HEK293 (cell line): ENCODE measurements at regions not wholly inside any gene's neighbourhood (a gene's known extent, or its start where the extent isn't known, plus 50 kb on each side); places are given as distances from the start of the nearest gene placed in this dataset.
A peak's percentile ranks its signal among the peaks of the same experiment; 100 is the strongest.

Source experiments
- CTCF ChIA-PET: fragments of 350-600 bp; formaldehyde crosslinking; extraction: SDS; loops from one replicate; lab custom pipeline; 2021; ENCODE audit warnings: antibody characterized with exemption; lab: Yijun Ruan, JAX
- POLR2A ChIA-PET: fragments of 300-600 bp; formaldehyde crosslinking; extraction: SDS; loops from one replicate; lab custom pipeline; 2020; ENCODE audit warnings: antibody characterized with exemption, inconsistent platforms; lab: Yijun Ruan, JAX
- H3K27ac ChIP-seq: fragments of 200-500 bp; sonication (Bioruptor generic); 2 replicates; pipeline ENCODE4 v1.5.1; 2014; ENCODE audit warnings: low read depth, low read length, control low read depth, inconsistent platforms; ENCODE audit errors: extremely low read depth
- H3K36me3 ChIP-seq, 2 experiments: fragments of 200-500 bp in 1 of 2; sonication (Bioruptor generic) in 1 of 2; 1 replicate in 1 of 2; 2 replicates in 1 of 2; pipeline ENCODE4 v1.5.1; 2014 to 2017; ENCODE audit warnings: inconsistent platforms in 2 of 2, low read length in 2 of 2; ENCODE audit not compliant: control insufficient read depth in 2 of 2, insufficient read depth in 1 of 2
- H3K4me1 ChIP-seq: fragments of 200-500 bp; sonication (Bioruptor generic); 2 replicates; pipeline ENCODE4 v1.5.1; 2014; ENCODE audit warnings: mild to moderate bottlenecking, low read length, inconsistent platforms; ENCODE audit not compliant: control insufficient read depth, insufficient read depth
- H3K4me3 ChIP-seq: 2 replicates; pipeline ENCODE4 v1.5.1; 2011; ENCODE audit warnings: low read depth, mild to moderate bottlenecking, control low read depth, low read length, moderate library complexity
- H3K9me3 ChIP-seq: fragments of 200-500 bp; sonication (Bioruptor generic); 2 replicates; pipeline ENCODE4 v1.5.1; 2014; ENCODE audit warnings: low read depth, low read length, inconsistent platforms; ENCODE audit not compliant: control insufficient read depth, insufficient read depth
- BCL11B ChIP-seq: fragments of 450-650 bp; formaldehyde crosslinking; IDR thresholded peaks from 2 replicates; pipeline ENCODE4 v1.5.1; 2016; ENCODE audit warnings: low read depth, missing biosample characterization, missing genetic modification characterization
- ZEB2 ChIP-seq: fragments of 450-650 bp; formaldehyde crosslinking; IDR thresholded peaks from 2 replicates; pipeline ENCODE4 v1.5.1; 2016; ENCODE audit warnings: missing biosample characterization, missing genetic modification characterization
- ZNF121 ChIP-seq: fragments of 450-650 bp; formaldehyde crosslinking; IDR thresholded peaks from 2 replicates; pipeline ENCODE4 v1.5.1; 2016; ENCODE audit warnings: missing biosample characterization, missing genetic modification characterization
- ZNF324 ChIP-seq: fragments of 450-650 bp; formaldehyde crosslinking; IDR thresholded peaks from 2 replicates; pipeline ENCODE4 v1.5.1; 2016; ENCODE audit warnings: missing biosample characterization, missing genetic modification characterization
- ZNF629 ChIP-seq: fragments of 450-650 bp; formaldehyde crosslinking; IDR thresholded peaks from 2 replicates; pipeline ENCODE4 v1.5.1; 2017; ENCODE audit warnings: missing biosample characterization, missing genetic modification characterization
- TF ChIP-seq, protein P1 (sequence below): fragments of 450-650 bp; formaldehyde crosslinking; IDR thresholded peaks from 2 replicates; pipeline ENCODE4 v1.5.1; 2016; ENCODE audit warnings: missing biosample characterization, missing genetic modification characterization
- TF ChIP-seq, protein P2 (sequence below): fragments of 450-650 bp; formaldehyde crosslinking; optimal IDR thresholded peaks from 2 replicates; pipeline ENCODE3; 2016; ENCODE audit warnings: missing biosample characterization, mild to moderate bottlenecking, missing genetic modification characterization
- TF ChIP-seq, protein P3 (sequence below): fragments of 450-650 bp; formaldehyde crosslinking; IDR thresholded peaks from 2 replicates; pipeline ENCODE4 v1.5.1; 2017; ENCODE audit warnings: missing biosample characterization, mild to moderate bottlenecking, missing genetic modification characterization, moderate library complexity
- TF ChIP-seq, protein P4 (sequence below): fragments of 450-650 bp; formaldehyde crosslinking; IDR thresholded peaks from 2 replicates; pipeline ENCODE4 v1.5.1; 2016; ENCODE audit warnings: missing biosample characterization, missing genetic modification characterization
- TF ChIP-seq, protein P5 (sequence below): sonication (generic); formaldehyde crosslinking; IDR thresholded peaks from 2 replicates; pipeline ENCODE4 v1.8.1; 2022; ENCODE audit warnings: mild to moderate bottlenecking, moderate library complexity, missing genetic modification reagents
- TF ChIP-seq, protein P6 (sequence below): fragments of 450-650 bp; formaldehyde crosslinking; IDR thresholded peaks from 2 replicates; pipeline ENCODE4 v1.5.1; 2016; ENCODE audit warnings: missing biosample characterization, missing genetic modification characterization
- TF ChIP-seq, protein P7 (sequence below): fragments of 450-650 bp; formaldehyde crosslinking; IDR thresholded peaks from 2 replicates; pipeline ENCODE4 v1.5.1; 2016; ENCODE audit warnings: missing biosample characterization, missing genetic modification characterization

DNA sequence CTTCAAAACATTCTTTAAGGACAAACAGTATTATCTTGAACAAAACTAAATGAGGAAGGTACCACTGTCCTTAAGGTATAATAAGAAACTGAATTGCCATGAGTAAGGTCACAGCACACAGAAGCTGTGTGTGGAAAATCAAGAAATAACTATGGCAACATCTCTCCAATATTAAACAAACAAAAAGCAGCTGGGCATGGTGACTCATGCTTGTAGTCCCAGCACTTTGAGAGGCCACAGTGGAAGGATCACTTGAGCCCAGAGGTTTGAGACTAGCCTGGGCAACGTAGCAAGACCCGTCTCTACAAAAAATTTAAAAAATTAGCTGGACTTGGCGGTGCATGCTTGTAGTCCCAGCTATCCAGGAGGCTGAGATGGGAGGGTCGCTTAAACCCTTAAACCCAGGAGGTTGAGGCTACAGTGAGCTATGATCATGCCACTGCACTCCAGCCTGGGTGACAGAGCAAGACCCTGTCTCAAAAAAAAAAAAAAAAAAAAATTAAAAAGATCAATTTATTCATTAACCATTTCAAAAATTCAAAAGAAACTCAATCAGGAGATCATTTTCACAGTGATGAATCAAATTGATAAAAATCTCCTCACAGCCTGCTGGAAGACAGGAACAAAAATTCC lies 195.4 kb downstream of the SKIDA1 start:
- ChIA-PET POLR2A (interaction anchor here (0.5 to 1.3 kb wide), 3 partner anchors 12 to 167 kb away, joined by 3 to 4 read pairs (median 3); no protein-coding TSS in a partner anchor), CTCF (no interaction called here)
- TF ChIP-seq, protein P1, sequence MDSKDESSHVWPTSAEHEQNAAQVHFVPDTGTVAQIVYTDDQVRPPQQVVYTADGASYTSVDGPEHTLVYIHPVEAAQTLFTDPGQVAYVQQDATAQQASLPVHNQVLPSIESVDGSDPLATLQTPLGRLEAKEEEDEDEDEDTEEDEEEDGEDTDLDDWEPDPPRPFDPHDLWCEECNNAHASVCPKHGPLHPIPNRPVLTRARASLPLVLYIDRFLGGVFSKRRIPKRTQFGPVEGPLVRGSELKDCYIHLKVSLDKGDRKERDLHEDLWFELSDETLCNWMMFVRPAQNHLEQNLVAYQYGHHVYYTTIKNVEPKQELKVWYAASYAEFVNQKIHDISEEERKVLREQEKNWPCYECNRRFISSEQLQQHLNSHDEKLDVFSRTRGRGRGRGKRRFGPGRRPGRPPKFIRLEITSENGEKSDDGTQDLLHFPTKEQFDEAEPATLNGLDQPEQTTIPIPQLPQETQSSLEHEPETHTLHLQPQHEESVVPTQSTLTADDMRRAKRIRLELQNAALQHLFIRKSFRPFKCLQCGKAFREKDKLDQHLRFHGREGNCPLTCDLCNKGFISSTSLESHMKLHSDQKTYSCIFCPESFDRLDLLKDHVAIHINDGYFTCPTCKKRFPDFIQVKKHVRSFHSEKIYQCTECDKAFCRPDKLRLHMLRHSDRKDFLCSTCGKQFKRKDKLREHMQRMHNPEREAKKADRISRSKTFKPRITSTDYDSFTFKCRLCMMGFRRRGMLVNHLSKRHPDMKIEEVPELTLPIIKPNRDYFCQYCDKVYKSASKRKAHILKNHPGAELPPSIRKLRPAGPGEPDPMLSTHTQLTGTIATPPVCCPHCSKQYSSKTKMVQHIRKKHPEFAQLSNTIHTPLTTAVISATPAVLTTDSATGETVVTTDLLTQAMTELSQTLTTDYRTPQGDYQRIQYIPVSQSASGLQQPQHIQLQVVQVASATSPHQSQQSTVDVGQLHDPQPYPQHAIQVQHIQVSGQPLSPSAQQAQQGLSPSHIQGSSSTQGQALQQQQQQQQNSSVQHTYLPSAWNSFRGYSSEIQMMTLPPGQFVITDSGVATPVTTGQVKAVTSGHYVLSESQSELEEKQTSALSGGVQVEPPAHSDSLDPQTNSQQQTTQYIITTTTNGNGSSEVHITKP (tag by site-specific recombination), result peak; percentile 46
- TF ChIP-seq, protein P2, sequence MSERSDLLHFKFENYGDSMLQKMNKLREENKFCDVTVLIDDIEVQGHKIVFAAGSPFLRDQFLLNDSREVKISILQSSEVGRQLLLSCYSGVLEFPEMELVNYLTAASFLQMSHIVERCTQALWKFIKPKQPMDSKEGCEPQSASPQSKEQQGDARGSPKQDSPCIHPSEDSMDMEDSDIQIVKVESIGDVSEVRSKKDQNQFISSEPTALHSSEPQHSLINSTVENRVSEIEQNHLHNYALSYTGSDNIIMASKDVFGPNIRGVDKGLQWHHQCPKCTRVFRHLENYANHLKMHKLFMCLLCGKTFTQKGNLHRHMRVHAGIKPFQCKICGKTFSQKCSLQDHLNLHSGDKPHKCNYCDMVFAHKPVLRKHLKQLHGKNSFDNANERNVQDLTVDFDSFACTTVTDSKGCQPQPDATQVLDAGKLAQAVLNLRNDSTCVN (tag by site-specific recombination), result no peak
- TF ChIP-seq, protein P3, sequence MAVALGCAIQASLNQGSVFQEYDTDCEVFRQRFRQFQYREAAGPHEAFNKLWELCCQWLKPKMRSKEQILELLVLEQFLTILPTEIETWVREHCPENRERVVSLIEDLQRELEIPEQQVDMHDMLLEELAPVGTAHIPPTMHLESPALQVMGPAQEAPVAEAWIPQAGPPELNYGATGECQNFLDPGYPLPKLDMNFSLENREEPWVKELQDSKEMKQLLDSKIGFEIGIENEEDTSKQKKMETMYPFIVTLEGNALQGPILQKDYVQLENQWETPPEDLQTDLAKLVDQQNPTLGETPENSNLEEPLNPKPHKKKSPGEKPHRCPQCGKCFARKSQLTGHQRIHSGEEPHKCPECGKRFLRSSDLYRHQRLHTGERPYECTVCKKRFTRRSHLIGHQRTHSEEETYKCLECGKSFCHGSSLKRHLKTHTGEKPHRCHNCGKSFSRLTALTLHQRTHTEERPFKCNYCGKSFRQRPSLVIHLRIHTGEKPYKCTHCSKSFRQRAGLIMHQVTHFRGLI, result no peak
- TF ChIP-seq BCL11B (tag by site-specific recombination) (no peak), ZNF121 (tag by site-specific recombination) (peak; percentile 62; the same call in 1 of the 2 replicates), ZNF324 (tag by site-specific recombination) (no peak), ZNF629 (tag by site-specific recombination) (peak; percentile 32; the same call in 1 of the 2 replicates), ZEB2 (0 out of 2 replicates have a peak, but pooled peaks have one; percentile 59)
- TF ChIP-seq, protein P4, sequence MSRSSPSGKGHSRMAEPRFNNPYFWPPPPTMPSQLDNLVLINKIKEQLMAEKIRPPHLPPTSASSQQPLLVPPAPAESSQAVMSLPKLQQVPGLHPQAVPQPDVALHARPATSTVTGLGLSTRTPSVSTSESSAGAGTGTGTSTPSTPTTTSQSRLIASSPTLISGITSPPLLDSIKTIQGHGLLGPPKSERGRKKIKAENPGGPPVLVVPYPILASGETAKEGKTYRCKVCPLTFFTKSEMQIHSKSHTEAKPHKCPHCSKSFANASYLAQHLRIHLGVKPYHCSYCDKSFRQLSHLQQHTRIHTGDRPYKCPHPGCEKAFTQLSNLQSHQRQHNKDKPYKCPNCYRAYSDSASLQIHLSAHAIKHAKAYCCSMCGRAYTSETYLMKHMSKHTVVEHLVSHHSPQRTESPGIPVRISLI (tag by site-specific recombination), result peak; percentile 68; the same call in 1 of the 2 replicates
- TF ChIP-seq, protein P5, sequence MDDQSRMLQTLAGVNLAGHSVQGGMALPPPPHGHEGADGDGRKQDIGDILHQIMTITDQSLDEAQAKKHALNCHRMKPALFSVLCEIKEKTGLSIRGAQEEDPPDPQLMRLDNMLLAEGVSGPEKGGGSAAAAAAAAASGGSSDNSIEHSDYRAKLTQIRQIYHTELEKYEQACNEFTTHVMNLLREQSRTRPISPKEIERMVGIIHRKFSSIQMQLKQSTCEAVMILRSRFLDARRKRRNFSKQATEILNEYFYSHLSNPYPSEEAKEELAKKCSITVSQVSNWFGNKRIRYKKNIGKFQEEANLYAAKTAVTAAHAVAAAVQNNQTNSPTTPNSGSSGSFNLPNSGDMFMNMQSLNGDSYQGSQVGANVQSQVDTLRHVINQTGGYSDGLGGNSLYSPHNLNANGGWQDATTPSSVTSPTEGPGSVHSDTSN (CRISPR knock-in tag), result no peak
- TF ChIP-seq, protein P6, sequence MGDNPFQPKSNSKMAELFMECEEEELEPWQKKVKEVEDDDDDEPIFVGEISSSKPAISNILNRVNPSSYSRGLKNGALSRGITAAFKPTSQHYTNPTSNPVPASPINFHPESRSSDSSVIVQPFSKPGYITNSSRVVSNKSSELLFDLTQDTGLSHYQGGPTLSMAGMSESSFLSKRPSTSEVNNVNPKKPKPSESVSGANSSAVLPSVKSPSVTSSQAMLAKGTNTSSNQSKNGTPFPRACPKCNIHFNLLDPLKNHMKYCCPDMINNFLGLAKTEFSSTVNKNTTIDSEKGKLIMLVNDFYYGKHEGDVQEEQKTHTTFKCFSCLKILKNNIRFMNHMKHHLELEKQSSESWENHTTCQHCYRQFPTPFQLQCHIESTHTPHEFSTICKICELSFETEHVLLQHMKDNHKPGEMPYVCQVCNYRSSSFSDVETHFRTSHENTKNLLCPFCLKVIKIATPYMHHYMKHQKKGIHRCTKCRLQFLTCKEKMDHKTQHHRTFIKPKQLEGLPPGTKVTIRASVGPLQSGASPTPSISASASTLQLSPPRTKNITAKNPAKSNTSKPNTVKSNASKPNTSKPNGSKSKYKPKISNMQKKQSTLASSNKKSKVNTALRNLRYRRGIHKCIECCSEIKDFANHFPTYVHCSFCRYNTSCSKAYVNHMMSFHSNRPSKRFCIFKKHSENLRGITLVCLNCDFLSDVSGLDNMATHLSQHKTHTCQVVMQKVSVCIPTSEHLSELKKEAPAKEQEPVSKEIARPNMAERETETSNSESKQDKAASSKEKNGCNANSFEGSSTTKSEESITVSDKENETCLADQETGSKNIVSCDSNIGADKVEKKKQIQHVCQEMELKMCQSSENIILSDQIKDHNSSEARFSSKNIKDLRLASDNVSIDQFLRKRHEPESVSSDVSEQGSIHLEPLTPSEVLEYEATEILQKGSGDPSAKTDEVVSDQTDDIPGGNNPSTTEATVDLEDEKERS (tag by site-specific recombination), result 0 out of 2 replicates have a peak, but pooled peaks have one; percentile 28
- TF ChIP-seq, protein P7, sequence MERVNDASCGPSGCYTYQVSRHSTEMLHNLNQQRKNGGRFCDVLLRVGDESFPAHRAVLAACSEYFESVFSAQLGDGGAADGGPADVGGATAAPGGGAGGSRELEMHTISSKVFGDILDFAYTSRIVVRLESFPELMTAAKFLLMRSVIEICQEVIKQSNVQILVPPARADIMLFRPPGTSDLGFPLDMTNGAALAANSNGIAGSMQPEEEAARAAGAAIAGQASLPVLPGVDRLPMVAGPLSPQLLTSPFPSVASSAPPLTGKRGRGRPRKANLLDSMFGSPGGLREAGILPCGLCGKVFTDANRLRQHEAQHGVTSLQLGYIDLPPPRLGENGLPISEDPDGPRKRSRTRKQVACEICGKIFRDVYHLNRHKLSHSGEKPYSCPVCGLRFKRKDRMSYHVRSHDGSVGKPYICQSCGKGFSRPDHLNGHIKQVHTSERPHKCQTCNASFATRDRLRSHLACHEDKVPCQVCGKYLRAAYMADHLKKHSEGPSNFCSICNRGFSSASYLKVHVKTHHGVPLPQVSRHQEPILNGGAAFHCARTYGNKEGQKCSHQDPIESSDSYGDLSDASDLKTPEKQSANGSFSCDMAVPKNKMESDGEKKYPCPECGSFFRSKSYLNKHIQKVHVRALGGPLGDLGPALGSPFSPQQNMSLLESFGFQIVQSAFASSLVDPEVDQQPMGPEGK (tag by site-specific recombination), result no peak
- Histone ChIP-seq H3K4me1 (no peaks in the 10 kb centered on the region), H3K36me3 (no peaks in the 10 kb centered on the region), H3K4me3 (no peak overlapping the region), H3K27ac (no peak overlapping the region), H3K9me3 (no peaks in the 10 kb centered on the region)
